ENCODE measurements at regions not wholly inside any gene's neighbourhood (a gene's known extent, or its start where the extent isn't known, plus 50 kb on each side); places are given as distances from the start of the nearest gene placed in this dataset.

DNA sequence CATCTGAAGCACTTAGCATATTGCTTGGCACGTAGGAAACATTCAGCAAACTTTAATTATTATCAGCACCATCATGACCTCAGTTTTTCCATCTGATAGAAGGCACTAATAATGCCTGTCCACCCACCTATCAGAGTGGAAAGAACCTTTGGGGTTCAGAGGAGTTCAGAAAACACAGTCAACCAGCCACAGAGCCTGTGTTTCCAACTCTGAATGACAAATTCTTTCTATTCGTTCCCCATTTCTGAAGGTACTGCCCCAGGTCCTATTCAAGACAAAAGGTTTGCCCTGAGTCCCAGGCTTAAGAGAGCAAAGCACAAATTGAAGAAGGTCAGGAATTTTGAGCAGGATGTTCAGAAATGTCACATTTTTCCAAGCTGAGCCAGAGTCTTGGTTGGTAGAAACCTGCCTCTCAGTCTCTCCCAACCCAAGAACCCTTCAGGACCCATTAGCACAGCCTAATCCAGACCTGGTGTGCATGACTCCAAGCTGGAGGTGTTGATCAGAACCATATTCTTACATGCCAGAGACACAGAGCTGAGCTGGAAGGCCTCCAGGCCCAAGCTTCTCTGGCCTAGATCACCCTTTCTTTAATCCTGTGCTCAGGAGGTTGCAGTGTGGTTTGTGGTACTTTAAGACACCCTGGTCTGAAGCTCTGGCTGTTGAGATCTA lies 114.4 kb downstream of the TBX5 start:
- TF ChIP-seq, protein P1, sequence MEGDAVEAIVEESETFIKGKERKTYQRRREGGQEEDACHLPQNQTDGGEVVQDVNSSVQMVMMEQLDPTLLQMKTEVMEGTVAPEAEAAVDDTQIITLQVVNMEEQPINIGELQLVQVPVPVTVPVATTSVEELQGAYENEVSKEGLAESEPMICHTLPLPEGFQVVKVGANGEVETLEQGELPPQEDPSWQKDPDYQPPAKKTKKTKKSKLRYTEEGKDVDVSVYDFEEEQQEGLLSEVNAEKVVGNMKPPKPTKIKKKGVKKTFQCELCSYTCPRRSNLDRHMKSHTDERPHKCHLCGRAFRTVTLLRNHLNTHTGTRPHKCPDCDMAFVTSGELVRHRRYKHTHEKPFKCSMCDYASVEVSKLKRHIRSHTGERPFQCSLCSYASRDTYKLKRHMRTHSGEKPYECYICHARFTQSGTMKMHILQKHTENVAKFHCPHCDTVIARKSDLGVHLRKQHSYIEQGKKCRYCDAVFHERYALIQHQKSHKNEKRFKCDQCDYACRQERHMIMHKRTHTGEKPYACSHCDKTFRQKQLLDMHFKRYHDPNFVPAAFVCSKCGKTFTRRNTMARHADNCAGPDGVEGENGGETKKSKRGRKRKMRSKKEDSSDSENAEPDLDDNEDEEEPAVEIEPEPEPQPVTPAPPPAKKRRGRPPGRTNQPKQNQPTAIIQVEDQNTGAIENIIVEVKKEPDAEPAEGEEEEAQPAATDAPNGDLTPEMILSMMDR (conservative IDR thresholded peaks at IDR 0.05; ENCODE audit: low read depth, low read length), result no peak
- TF ChIP-seq EZH2 (IDR thresholded peaks at IDR 0.05; ENCODE audit: low read length, unreplicated experiment), result no peak
